Astrocyte (in vitro differentiated cells and primary cell): ENCODE measurements at regions not wholly inside any gene's neighbourhood (a gene's known extent, or its start where the extent isn't known, plus 50 kb on each side); places are given as distances from the start of the nearest gene placed in this dataset.
A peak's percentile ranks its signal among the peaks of the same experiment; 100 is the strongest.
"Not testable (repeated sequence)": the region's sequence is repeated elsewhere in the genome, so short reads cannot be mapped to it uniquely, and the experiment has no call there.

Experiments used
- DNase-seq: peaks from one replicate; pipeline ENCODE4 v3.0.0-alpha.2; 2010; ENCODE audit warnings: low read depth
- FAIRE-seq: peaks from 2 replicates; lab custom pipeline; 2011; peaks lifted over from hg19 to GRCh38; lab: Jason Lieb, UNC
- H2AFZ ChIP-seq: 2 replicates; pipeline ENCODE4 v1.6.0; 2012; ENCODE audit warnings: low read depth, low read length, inconsistent platforms
- H3K27ac ChIP-seq: 2 replicates; pipeline ENCODE4 v1.5.1; 2011; ENCODE audit warnings: low read depth, low read length, inconsistent platforms
- H3K27me3 ChIP-seq: 2 replicates; pipeline ENCODE4 v1.6.0; 2011; ENCODE audit warnings: low read length, inconsistent platforms; ENCODE audit not compliant: insufficient read depth
- H3K36me3 ChIP-seq: 2 replicates; pipeline ENCODE4 v1.5.1; 2011; ENCODE audit warnings: low read length, inconsistent platforms; ENCODE audit not compliant: insufficient read depth
- H3K4me1 ChIP-seq: 2 replicates; pipeline ENCODE4 v1.5.1; 2011; ENCODE audit warnings: low read length, inconsistent platforms; ENCODE audit not compliant: insufficient read depth
- H3K4me2 ChIP-seq: 2 replicates; pipeline ENCODE4 v1.6.0; 2012; ENCODE audit warnings: low read length, inconsistent platforms
- H3K4me3 ChIP-seq: 2 replicates; pipeline ENCODE4 v1.5.1; 2011; ENCODE audit warnings: low read depth, mild to moderate bottlenecking, low read length, inconsistent platforms; ENCODE audit not compliant: insufficient read depth
- H3K79me2 ChIP-seq: 2 replicates; pipeline ENCODE4 v1.6.0; 2012; ENCODE audit warnings: mild to moderate bottlenecking, low read length, inconsistent platforms; ENCODE audit not compliant: insufficient read depth
- H3K9ac ChIP-seq: 2 replicates; pipeline ENCODE4 v1.6.0; 2012; ENCODE audit warnings: mild to moderate bottlenecking, low read length, inconsistent platforms
- H3K9me3 ChIP-seq: 2 replicates; pipeline ENCODE4 v1.5.1; 2012; ENCODE audit warnings: low read depth, mild to moderate bottlenecking, low read length, inconsistent platforms; ENCODE audit not compliant: insufficient read depth
- H4K20me1 ChIP-seq: 2 replicates; pipeline ENCODE4 v1.6.0; 2012; ENCODE audit warnings: low read length, inconsistent platforms; ENCODE audit not compliant: insufficient read depth
- H3K27ac Mint-ChIP-seq: one replicate; pipeline ENCODE4 v1.8.0; 2021; ENCODE audit warnings: mild to moderate bottlenecking, mixed read lengths; ENCODE audit not compliant: unreplicated experiment
- H3K27me3 Mint-ChIP-seq: one replicate; pipeline ENCODE4 v1.8.0; 2021; ENCODE audit warnings: low read depth, mixed read lengths; ENCODE audit not compliant: unreplicated experiment
- H3K36me3 Mint-ChIP-seq: one replicate; pipeline ENCODE4 v1.8.0; 2021; ENCODE audit warnings: low read depth, mixed read lengths; ENCODE audit not compliant: unreplicated experiment
- H3K4me1 Mint-ChIP-seq: one replicate; pipeline ENCODE4 v1.8.0; 2021; ENCODE audit warnings: low read depth, mixed read lengths; ENCODE audit not compliant: unreplicated experiment
- H3K4me3 Mint-ChIP-seq: one replicate; pipeline ENCODE4 v1.8.0; 2021; ENCODE audit warnings: mild to moderate bottlenecking, moderate library complexity, mixed read lengths; ENCODE audit not compliant: unreplicated experiment
- H3K9me3 Mint-ChIP-seq: one replicate; pipeline ENCODE4 v1.8.0; 2021; ENCODE audit warnings: mild to moderate bottlenecking, mixed read lengths; ENCODE audit not compliant: unreplicated experiment
- EZH2 ChIP-seq: IDR thresholded peaks from 2 replicates; pipeline ENCODE4 v1.6.1; 2012; ENCODE audit warnings: mild to moderate bottlenecking, low read length, inconsistent platforms; ENCODE audit not compliant: insufficient read depth
- TF ChIP-seq, protein P1 (sequence below): IDR thresholded peaks from 2 replicates; pipeline ENCODE4 v1.5.1; 2011; ENCODE audit warnings: low read depth, mild to moderate bottlenecking, inconsistent platforms, low read length, moderate library complexity; ENCODE audit not compliant: insufficient read depth

DNA sequence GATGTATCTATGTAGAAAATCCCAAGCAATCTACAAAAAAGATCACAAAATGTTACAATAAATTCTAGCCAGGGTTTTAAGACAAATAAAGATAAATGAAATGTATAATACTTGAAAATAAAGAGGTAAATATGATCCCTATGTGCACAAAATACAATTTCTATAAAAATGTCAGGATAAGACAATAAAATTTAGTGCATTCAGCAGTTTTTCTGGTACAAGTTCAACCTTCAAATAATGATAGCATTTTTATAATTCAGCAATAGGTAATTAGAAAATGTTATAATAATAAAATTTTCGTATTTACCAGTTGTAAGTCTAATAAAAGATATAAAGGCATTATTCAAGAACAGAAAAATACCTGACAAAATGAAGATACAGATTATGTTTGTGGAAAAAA lies 726.8 kb upstream of the FAT3 start:
- no peak for FAIRE-seq
- H3K27me3 Mint-ChIP-seq, result no peaks in the 10 kb centered on the region
- TF ChIP-seq, protein P1, sequence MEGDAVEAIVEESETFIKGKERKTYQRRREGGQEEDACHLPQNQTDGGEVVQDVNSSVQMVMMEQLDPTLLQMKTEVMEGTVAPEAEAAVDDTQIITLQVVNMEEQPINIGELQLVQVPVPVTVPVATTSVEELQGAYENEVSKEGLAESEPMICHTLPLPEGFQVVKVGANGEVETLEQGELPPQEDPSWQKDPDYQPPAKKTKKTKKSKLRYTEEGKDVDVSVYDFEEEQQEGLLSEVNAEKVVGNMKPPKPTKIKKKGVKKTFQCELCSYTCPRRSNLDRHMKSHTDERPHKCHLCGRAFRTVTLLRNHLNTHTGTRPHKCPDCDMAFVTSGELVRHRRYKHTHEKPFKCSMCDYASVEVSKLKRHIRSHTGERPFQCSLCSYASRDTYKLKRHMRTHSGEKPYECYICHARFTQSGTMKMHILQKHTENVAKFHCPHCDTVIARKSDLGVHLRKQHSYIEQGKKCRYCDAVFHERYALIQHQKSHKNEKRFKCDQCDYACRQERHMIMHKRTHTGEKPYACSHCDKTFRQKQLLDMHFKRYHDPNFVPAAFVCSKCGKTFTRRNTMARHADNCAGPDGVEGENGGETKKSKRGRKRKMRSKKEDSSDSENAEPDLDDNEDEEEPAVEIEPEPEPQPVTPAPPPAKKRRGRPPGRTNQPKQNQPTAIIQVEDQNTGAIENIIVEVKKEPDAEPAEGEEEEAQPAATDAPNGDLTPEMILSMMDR, result no peak
- no peak for TF ChIP-seq EZH2
- no peak overlapping the region for H3K4me2 ChIP-seq
- H3K9me3 Mint-ChIP-seq, result no peaks in the 10 kb centered on the region
- no peaks in the 10 kb centered on the region for H3K27me3 ChIP-seq
- H3K36me3 ChIP-seq, result no peaks in the 10 kb centered on the region
- H3K4me1 ChIP-seq, result no peaks in the 10 kb centered on the region
- H3K9me3 ChIP-seq, result no peaks in the 10 kb centered on the region
- H3K4me3 Mint-ChIP-seq, result no peak overlapping the region
- H3K36me3 Mint-ChIP-seq, result no peaks in the 10 kb centered on the region
- no peak for DNase-seq
- no peaks in the 10 kb centered on the region for H4K20me1 ChIP-seq
- H3K79me2 ChIP-seq, result no peaks in the 10 kb centered on the region
- H3K4me1 Mint-ChIP-seq, result no peaks in the 10 kb centered on the region
- no peak overlapping the region for H3K27ac Mint-ChIP-seq
- no peak overlapping the region for H3K9ac ChIP-seq
- no peak overlapping the region for H2AFZ ChIP-seq
- H3K27ac ChIP-seq, result no peak overlapping the region
- no peak overlapping the region for H3K4me3 ChIP-seq

DNA sequence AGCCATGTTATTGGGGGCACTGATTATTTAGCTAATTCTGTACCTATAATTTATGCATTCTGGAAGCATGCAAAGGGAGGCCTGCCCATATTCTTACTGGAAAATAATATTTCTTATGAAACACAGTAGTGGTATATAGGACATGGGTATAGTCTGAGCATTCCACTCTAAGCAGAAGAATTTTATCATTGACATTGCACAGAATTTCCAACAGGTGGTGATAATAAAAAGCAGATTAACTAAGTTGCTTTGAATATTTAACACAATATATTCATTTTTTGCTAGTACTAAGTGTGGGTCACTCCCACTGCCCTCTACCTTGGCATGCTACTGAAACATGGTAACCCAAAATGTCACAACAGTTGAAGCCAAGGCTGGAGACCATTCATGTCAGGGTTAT lies 728.8 kb upstream of the FAT3 start:
- no peaks in the 10 kb centered on the region for H3K27me3 Mint-ChIP-seq
- no peaks in the 10 kb centered on the region for H3K36me3 Mint-ChIP-seq
- Histone ChIP-seq H3K9ac (no peak overlapping the region), H3K27ac (no peak overlapping the region), H3K4me2 (no peak overlapping the region), H4K20me1 (no peaks in the 10 kb centered on the region), H3K36me3 (no peaks in the 10 kb centered on the region), H3K27me3 (no peaks in the 10 kb centered on the region), H2AFZ (no peak overlapping the region), H3K4me1 (no peaks in the 10 kb centered on the region), H3K4me3 (no peak overlapping the region), H3K79me2 (no peaks in the 10 kb centered on the region), H3K9me3 (no peaks in the 10 kb centered on the region)
- no peak for FAIRE-seq
- H3K4me3 Mint-ChIP-seq, result no peak overlapping the region
- DNase-seq, result no peak
- no peak overlapping the region for H3K27ac Mint-ChIP-seq
- no peaks in the 10 kb centered on the region for H3K4me1 Mint-ChIP-seq
- TF ChIP-seq, protein P1, result no peak
- no peak for TF ChIP-seq EZH2
- no peaks in the 10 kb centered on the region for H3K9me3 Mint-ChIP-seq

DNA sequence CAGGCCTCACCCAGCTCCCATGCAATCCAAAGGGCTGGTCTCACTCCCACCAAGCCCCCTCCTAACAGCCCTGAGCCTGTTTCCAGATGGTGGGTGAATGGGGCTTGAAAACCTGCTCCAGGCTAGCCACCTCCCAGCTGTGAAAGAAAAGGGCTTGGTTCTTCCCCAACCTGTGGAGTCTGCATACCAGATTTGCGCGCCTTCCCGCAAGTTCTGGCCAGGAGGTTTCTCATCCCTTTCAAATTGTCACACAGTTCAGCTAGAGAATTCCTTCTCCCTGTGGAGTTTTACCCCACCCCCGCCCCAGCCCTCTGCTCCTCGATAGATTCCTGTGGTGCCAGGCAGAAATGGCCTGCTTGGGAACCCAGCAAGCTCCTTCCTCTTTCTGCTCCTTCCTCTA lies 734.6 kb upstream of the FAT3 start:
- Mint-ChIP-seq H3K36me3 (no peaks in the 10 kb centered on the region), H3K27me3 (no peaks in the 10 kb centered on the region), H3K4me1 (peaks cover 2% of the 10 kb centered on the region), H3K9me3 (peaks cover 3% of the 10 kb centered on the region), H3K27ac (peak overlapping the region; percentile 56), H3K4me3 (no peak overlapping the region)
- Histone ChIP-seq H3K79me2 (no peaks in the 10 kb centered on the region), H4K20me1 (no peaks in the 10 kb centered on the region), H3K9me3 (no peaks in the 10 kb centered on the region), H3K27me3 (no peaks in the 10 kb centered on the region), H3K9ac (no peak overlapping the region), H3K27ac (no peak overlapping the region), H3K36me3 (no peaks in the 10 kb centered on the region), H2AFZ (no peak overlapping the region), H3K4me2 (no peak overlapping the region), H3K4me1 (no peaks in the 10 kb centered on the region), H3K4me3 (no peak overlapping the region)
- no peak for TF ChIP-seq EZH2
- TF ChIP-seq, protein P1, result no peak
- DNase-seq, result no peak
- FAIRE-seq, result no peak

DNA sequence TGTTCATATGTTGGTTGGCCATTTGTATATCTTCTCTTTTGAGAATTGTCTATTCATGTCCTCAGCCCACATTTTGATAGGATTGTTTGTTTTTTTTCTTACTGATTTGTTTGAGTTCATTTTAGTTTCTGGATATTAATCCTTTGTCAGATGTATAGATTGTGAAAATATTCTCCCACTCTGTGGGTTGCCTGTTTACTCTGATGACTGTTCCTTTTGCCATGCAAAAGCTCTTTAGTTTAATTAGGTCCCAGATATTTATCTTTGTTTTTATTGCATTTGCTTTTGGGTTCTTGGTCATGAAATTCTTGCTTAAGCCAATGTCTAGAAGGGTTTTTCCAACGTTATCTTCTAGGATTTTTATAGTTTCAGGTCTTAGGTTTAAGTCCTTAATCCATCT lies 740.7 kb upstream of the FAT3 start:
- not testable (repeated sequence) for DNase-seq, FAIRE-seq, H3K36me3 ChIP-seq, H3K27me3 ChIP-seq, H3K79me2 ChIP-seq, H3K4me3 Mint-ChIP-seq, H3K9me3 Mint-ChIP-seq, H4K20me1 ChIP-seq, H3K27ac Mint-ChIP-seq, H3K4me2 ChIP-seq, H3K4me1 Mint-ChIP-seq, H3K27ac ChIP-seq, H2AFZ ChIP-seq, H3K27me3 Mint-ChIP-seq, H3K9me3 ChIP-seq, H3K4me3 ChIP-seq, H3K4me1 ChIP-seq, H3K36me3 Mint-ChIP-seq, H3K9ac ChIP-seq
